Mesendoderm (in vitro differentiated cells): ENCODE measurements at regions not wholly inside any gene's neighbourhood (a gene's known extent, or its start where the extent isn't known, plus 50 kb on each side); places are given as distances from the start of the nearest gene placed in this dataset.

Experiments
- DNase-seq: peaks from one replicate; pipeline ENCODE4 v3.0.0; 2013
- H2AK5ac ChIP-seq: 2 replicates; pipeline ENCODE4 v1.6.1; 2013; ENCODE audit warnings: low read length, inconsistent platforms
- H2BK120ac ChIP-seq: 2 replicates; pipeline ENCODE4 v1.6.1; 2013; ENCODE audit warnings: low read depth, mild to moderate bottlenecking, low read length, moderate library complexity, mixed read lengths
- H2BK15ac ChIP-seq: replicated peaks from 2 replicates; pipeline ENCODE4 v1.6.1; 2013; ENCODE audit warnings: low read depth, mild to moderate bottlenecking, moderate library complexity
- H2BK5ac ChIP-seq: 2 replicates; pipeline ENCODE4 v1.6.1; 2013; ENCODE audit warnings: low read length, inconsistent platforms
- H3K18ac ChIP-seq: 2 replicates; pipeline ENCODE4 v1.6.1; 2013; ENCODE audit warnings: mild to moderate bottlenecking, low read length, mixed read lengths
- H3K23ac ChIP-seq: one replicate; pipeline ENCODE4 v1.6.1; 2013; ENCODE audit warnings: low read length
- H3K27ac ChIP-seq: 2 replicates; pipeline ENCODE4 v1.5.1; 2013; ENCODE audit warnings: low read depth, mild to moderate bottlenecking, inconsistent platforms, low read length, moderate library complexity
- H3K27me3 ChIP-seq: 2 replicates; pipeline ENCODE4 v1.6.1; 2013; ENCODE audit warnings: low read length, control low read depth, mild to moderate bottlenecking, inconsistent platforms; ENCODE audit not compliant: insufficient read depth, poor library complexity
- H3K36me3 ChIP-seq: 2 replicates; pipeline ENCODE4 v1.6.1; 2013; ENCODE audit warnings: low read length, inconsistent platforms; ENCODE audit not compliant: control insufficient read depth, insufficient read depth
- H3K4ac ChIP-seq: one replicate; pipeline ENCODE4 v1.6.1; 2013; ENCODE audit warnings: low read depth, mild to moderate bottlenecking, low read length, moderate library complexity
- H3K4me1 ChIP-seq: 2 replicates; pipeline ENCODE4 v1.6.1; 2013; ENCODE audit warnings: low read depth, low read length, inconsistent platforms; ENCODE audit not compliant: control insufficient read depth
- H3K4me2 ChIP-seq: 2 replicates; pipeline ENCODE4 v1.6.1; 2013; ENCODE audit warnings: low read length
- H3K4me3 ChIP-seq: 2 replicates; pipeline ENCODE4 v1.5.1; 2013; ENCODE audit warnings: mild to moderate bottlenecking, low read length
- H3K56ac ChIP-seq: one replicate; pipeline ENCODE4 v1.6.1; 2013; ENCODE audit warnings: low read length
- H3K79me1 ChIP-seq: 2 replicates; pipeline ENCODE4 v1.6.1; 2013; ENCODE audit warnings: low read length, inconsistent platforms
- H3K79me2 ChIP-seq: 2 replicates; pipeline ENCODE4 v1.6.1; 2013; ENCODE audit warnings: mild to moderate bottlenecking, low read length; ENCODE audit not compliant: control insufficient read depth, insufficient read depth
- H3K9ac ChIP-seq: 2 replicates; pipeline ENCODE4 v1.6.1; 2013; ENCODE audit warnings: low read length, inconsistent platforms
- H4K5ac ChIP-seq: one replicate; pipeline ENCODE4 v1.6.1; 2013; ENCODE audit warnings: low read length
- H4K8ac ChIP-seq: one replicate; pipeline ENCODE4 v1.6.1; 2013; ENCODE audit warnings: low read depth, mild to moderate bottlenecking, control low read depth, low read length, moderate library complexity
- WGBS: extraction: QIAGEN DNeasy Blood & Tissue Kit; methylation state at CpG from one replicate; pipeline ENCODE4 v1.1.7; 2013; ENCODE audit warnings: low lambda C conversion rate, missing lambda C conversion rate; ENCODE audit not compliant: insufficient coverage; ENCODE audit errors: extremely low coverage; 5-methylcytosine and 5-hydroxymethylcytosine counted together

DNA sequence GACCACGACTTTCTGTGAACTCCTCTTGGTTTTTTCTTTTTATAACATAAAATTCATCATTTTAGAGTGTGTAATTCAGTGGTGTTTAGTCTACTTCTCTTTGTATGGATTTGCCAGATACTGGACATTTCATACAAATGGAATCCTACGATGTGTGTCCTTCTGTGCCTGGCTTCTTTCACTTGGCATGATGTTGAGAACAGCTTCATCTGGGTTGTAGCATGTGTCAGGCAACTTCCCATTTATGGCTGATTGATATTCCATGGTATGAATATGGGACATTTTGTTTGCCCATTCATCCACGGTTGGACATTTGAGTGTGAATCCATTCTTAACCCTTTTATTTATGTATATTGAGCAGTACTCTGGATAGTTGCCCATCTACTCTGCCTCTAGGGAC, 82.7 kb upstream of the KLF13 start:
- H3K4me1 ChIP-seq, result no peaks in the 10 kb centered on the region
- no peak overlapping the region for H3K56ac ChIP-seq
- no peak overlapping the region for H3K27ac ChIP-seq
- no peaks in the 10 kb centered on the region for H3K36me3 ChIP-seq
- H4K5ac ChIP-seq, result no peak overlapping the region
- no peak overlapping the region for H4K8ac ChIP-seq
- no peak overlapping the region for H2BK5ac ChIP-seq
- no peaks in the 10 kb centered on the region for H3K79me1 ChIP-seq
- H2BK15ac ChIP-seq, result no peak overlapping the region
- no peak overlapping the region for H2AK5ac ChIP-seq
- no peak overlapping the region for H3K23ac ChIP-seq
- no peaks in the 10 kb centered on the region for H3K79me2 ChIP-seq
- H3K4me3 ChIP-seq, result no peak overlapping the region
- H3K27me3 ChIP-seq, result no peaks in the 10 kb centered on the region
- no peak overlapping the region for H3K18ac ChIP-seq
- no peak overlapping the region for H3K4me2 ChIP-seq
- no CpG with 5 or more reads among the region's 3 CpGs for WGBS
- H3K4ac ChIP-seq, result no peak overlapping the region
- no peak overlapping the region for H3K9ac ChIP-seq
- H2BK120ac ChIP-seq, result no peak overlapping the region
- no peak for DNase-seq

DNA sequence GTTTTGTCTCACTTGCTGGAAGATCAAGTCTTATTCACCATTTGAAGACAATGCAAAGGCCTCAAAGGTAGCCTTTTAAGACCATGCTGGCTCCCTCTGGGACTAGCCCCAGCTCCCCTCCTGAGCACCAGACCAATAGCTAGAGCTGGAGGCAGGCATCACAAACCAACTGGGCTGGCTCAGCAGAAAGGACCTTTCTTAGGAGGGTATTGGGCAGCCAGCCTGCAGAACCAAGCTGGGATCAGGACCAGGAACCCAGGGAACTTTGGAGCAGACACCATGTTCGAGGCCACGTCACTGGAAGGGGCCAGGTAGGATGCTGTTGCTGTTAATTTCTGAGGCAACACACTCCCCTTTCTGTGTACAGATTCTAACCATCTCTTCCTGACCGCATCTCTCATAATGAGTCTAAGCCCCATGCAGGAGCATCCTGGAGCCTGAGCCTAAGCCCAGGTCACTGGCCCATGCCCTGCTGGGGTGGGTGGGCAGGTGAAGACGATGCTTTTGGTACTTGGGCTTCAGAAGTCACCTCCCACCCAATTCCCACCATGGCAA, 81.4 kb upstream of the KLF13 start:
- no CpG with 5 or more reads among the region's 4 CpGs for WGBS
- H3K4me2 ChIP-seq, result no peak overlapping the region
- H3K18ac ChIP-seq, result no peak overlapping the region
- no peak overlapping the region for H2BK120ac ChIP-seq
- H3K4me1 ChIP-seq, result no peaks in the 10 kb centered on the region
- no peak overlapping the region for H3K56ac ChIP-seq
- no peak overlapping the region for H2BK5ac ChIP-seq
- no peak overlapping the region for H3K4me3 ChIP-seq
- no peak overlapping the region for H2AK5ac ChIP-seq
- no peaks in the 10 kb centered on the region for H3K36me3 ChIP-seq
- H3K27me3 ChIP-seq, result no peaks in the 10 kb centered on the region
- H3K4ac ChIP-seq, result no peak overlapping the region
- H4K5ac ChIP-seq, result no peak overlapping the region
- H3K23ac ChIP-seq, result no peak overlapping the region
- no peak for DNase-seq
- H3K79me1 ChIP-seq, result no peaks in the 10 kb centered on the region
- H2BK15ac ChIP-seq, result no peak overlapping the region
- H3K79me2 ChIP-seq, result no peaks in the 10 kb centered on the region
- H4K8ac ChIP-seq, result no peak overlapping the region
- H3K9ac ChIP-seq, result no peak overlapping the region
- no peak overlapping the region for H3K27ac ChIP-seq

DNA sequence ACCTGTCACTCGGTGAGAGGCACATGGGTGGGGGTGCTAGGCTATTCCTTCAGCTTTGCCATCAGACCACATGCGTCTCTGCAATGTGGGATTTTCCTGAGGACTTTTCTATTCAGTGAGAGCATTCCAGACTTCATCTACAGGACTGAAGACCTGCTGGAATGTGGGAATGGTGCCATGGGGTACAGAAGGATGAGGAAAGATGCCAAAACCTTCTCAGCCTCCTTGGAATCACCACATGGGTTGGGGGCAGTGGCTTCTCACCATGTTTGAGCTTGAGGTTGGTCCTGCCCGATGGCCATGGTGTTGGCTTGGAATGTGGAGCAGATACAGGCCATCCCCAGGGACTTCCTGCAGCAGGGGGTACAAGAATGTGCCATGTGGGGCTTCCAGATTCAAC, 80.9 kb upstream of the KLF13 start:
- Histone ChIP-seq H3K27me3 (no peaks in the 10 kb centered on the region), H3K23ac (no peak overlapping the region), H2AK5ac (no peak overlapping the region), H3K4me1 (no peaks in the 10 kb centered on the region), H2BK5ac (no peak overlapping the region), H3K18ac (no peak overlapping the region), H3K56ac (no peak overlapping the region), H3K79me2 (no peaks in the 10 kb centered on the region), H3K4me3 (no peak overlapping the region), H3K9ac (no peak overlapping the region), H2BK15ac (no peak overlapping the region), H3K4ac (no peak overlapping the region), H3K79me1 (no peaks in the 10 kb centered on the region), H3K27ac (no peak overlapping the region), H3K36me3 (no peaks in the 10 kb centered on the region), H4K8ac (no peak overlapping the region), H3K4me2 (no peak overlapping the region), H4K5ac (no peak overlapping the region), H2BK120ac (no peak overlapping the region)
- DNase-seq, result no peak
- WGBS, result no CpG with 5 or more reads among the region's 3 CpGs

DNA sequence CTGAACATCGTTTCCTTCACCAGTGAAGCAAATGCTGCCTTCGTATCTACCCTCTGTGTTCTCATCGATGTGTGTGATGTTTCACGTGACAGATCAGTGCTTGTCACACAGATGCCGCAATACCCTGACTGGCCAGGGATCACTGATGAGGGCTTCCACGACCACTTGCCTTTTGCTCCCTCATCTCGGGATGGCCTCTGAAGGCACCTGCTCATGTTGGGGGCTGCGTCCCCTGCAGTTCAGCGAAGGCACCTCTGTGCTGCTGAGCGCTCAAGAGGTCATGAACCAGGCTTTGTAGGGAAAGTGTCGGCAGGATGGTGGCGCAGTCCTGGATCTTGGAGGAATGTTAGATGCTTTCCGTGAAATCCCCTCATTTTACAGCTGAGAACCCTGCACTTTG, 79.2 kb upstream of the KLF13 start:
- no peaks in the 10 kb centered on the region for H3K36me3 ChIP-seq
- no peak overlapping the region for H4K5ac ChIP-seq
- no peak overlapping the region for H3K18ac ChIP-seq
- no peaks in the 10 kb centered on the region for H3K4me1 ChIP-seq
- no peaks in the 10 kb centered on the region for H3K79me2 ChIP-seq
- H4K8ac ChIP-seq, result no peak overlapping the region
- DNase-seq, result no peak
- H2AK5ac ChIP-seq, result no peak overlapping the region
- H3K4ac ChIP-seq, result no peak overlapping the region
- no peak overlapping the region for H3K4me3 ChIP-seq
- H3K23ac ChIP-seq, result no peak overlapping the region
- no peak overlapping the region for H2BK5ac ChIP-seq
- H2BK120ac ChIP-seq, result no peak overlapping the region
- no peak overlapping the region for H2BK15ac ChIP-seq
- no peaks in the 10 kb centered on the region for H3K79me1 ChIP-seq
- WGBS, result no CpG with 5 or more reads among the region's 13 CpGs
- H3K27me3 ChIP-seq, result no peaks in the 10 kb centered on the region
- no peak overlapping the region for H3K27ac ChIP-seq
- no peak overlapping the region for H3K4me2 ChIP-seq
- H3K9ac ChIP-seq, result no peak overlapping the region
- no peak overlapping the region for H3K56ac ChIP-seq

DNA sequence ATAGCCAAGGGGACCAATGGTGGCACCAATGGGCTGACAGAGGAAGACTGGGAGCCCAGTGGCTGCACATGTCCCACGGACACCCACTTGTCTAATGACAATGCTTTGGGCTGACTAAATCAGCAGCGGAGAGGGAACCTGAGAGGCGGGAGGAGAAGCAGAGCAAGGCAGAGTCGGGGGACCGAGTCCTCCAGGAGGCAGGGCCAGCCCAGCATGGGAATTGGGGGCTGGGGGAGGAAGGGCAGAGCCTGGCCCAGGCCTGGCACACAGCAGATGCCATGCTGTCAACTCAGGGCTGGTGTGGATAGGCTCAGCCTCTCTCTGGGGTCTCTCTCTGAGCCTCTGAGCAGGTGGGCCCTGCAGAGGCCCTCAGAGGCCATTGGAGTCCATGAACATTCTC, 78.4 kb upstream of the KLF13 start:
- no peak overlapping the region for H3K4me3 ChIP-seq
- H4K8ac ChIP-seq, result no peak overlapping the region
- no peak overlapping the region for H3K4me2 ChIP-seq
- no peak overlapping the region for H2AK5ac ChIP-seq
- H3K79me2 ChIP-seq, result no peaks in the 10 kb centered on the region
- H3K27me3 ChIP-seq, result no peaks in the 10 kb centered on the region
- H3K4ac ChIP-seq, result no peak overlapping the region
- no peak overlapping the region for H2BK120ac ChIP-seq
- no peaks in the 10 kb centered on the region for H3K79me1 ChIP-seq
- WGBS, result no CpG with 5 or more reads among the region's 5 CpGs
- no peak for DNase-seq
- H3K9ac ChIP-seq, result no peak overlapping the region
- H3K56ac ChIP-seq, result no peak overlapping the region
- H3K18ac ChIP-seq, result no peak overlapping the region
- H3K4me1 ChIP-seq, result no peaks in the 10 kb centered on the region
- no peaks in the 10 kb centered on the region for H3K36me3 ChIP-seq
- H3K23ac ChIP-seq, result no peak overlapping the region
- H3K27ac ChIP-seq, result no peak overlapping the region
- no peak overlapping the region for H4K5ac ChIP-seq
- H2BK15ac ChIP-seq, result no peak overlapping the region
- no peak overlapping the region for H2BK5ac ChIP-seq

DNA sequence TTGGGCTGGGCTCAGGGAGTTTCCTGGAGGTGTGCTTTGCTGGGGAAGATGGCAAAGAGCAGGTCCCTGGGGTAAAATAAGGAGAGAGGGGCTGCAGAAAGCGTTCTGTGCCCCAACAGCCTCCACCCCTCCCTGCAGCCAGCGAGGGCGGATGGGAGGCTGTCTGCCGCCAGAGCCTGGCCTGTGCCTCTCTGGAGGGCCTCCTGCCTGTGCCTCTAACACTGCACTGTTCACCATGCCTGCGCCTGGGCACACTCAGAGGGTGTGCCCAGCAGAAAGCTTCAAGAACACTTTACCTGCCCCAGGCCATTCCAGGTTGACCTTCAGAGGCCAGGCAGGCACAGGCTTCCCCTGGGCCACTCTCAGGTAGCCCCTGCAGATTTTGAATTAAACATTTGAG, 77.7 kb upstream of the KLF13 start:
- WGBS, result no CpG with 5 or more reads among the region's 5 CpGs
- no peak overlapping the region for H3K4ac ChIP-seq
- no peak overlapping the region for H3K27ac ChIP-seq
- H2BK5ac ChIP-seq, result no peak overlapping the region
- no peak overlapping the region for H3K23ac ChIP-seq
- no peaks in the 10 kb centered on the region for H3K27me3 ChIP-seq
- no peaks in the 10 kb centered on the region for H3K4me1 ChIP-seq
- no peaks in the 10 kb centered on the region for H3K79me2 ChIP-seq
- H3K4me3 ChIP-seq, result no peak overlapping the region
- H3K36me3 ChIP-seq, result no peaks in the 10 kb centered on the region
- no peak for DNase-seq
- H2BK120ac ChIP-seq, result no peak overlapping the region
- no peak overlapping the region for H3K18ac ChIP-seq
- no peak overlapping the region for H3K9ac ChIP-seq
- no peaks in the 10 kb centered on the region for H3K79me1 ChIP-seq
- no peak overlapping the region for H3K4me2 ChIP-seq
- no peak overlapping the region for H3K56ac ChIP-seq
- no peak overlapping the region for H2AK5ac ChIP-seq
- no peak overlapping the region for H2BK15ac ChIP-seq
- no peak overlapping the region for H4K8ac ChIP-seq
- H4K5ac ChIP-seq, result no peak overlapping the region
